Natural killer cell (primary cell): ENCODE measurements at regions not wholly inside any gene's neighbourhood (a gene's known extent, or its start where the extent isn't known, plus 50 kb on each side); places are given as distances from the start of the nearest gene placed in this dataset.
"Not testable (repeated sequence)": the region's sequence is repeated elsewhere in the genome, so short reads cannot be mapped to it uniquely, and the experiment has no call there.

Experiments
- ATAC-seq, 3 donors: fragments of 150-1000 bp in 2 of 3; fragments of 200-7000 bp in 1 of 3; cut with Tn5 transposase; 1 replicate in 1 of 3; 2 replicates in 2 of 3; pipeline ENCODE4 v1.10.0; 2021; ENCODE audit warnings: mild to moderate bottlenecking in 2 of 3, moderate library complexity in 2 of 3
- DNase-seq, 2 donors: peaks; one replicate each; pipeline versions ENCODE4 v3.0.0 to v3.0.0-alpha.2; 2013 to 2021; ENCODE audit warnings: mixed read lengths in 1 of 2
- H3K27ac ChIP-seq: one replicate; pipeline ENCODE4 v1.5.1; 2013; ENCODE audit warnings: mild to moderate bottlenecking, low read length
- H3K27me3 ChIP-seq: one replicate; pipeline ENCODE4 v1.6.1; 2013; ENCODE audit warnings: low read length; ENCODE audit not compliant: control insufficient read depth, insufficient read depth
- H3K36me3 ChIP-seq: one replicate; pipeline ENCODE4 v1.6.1; 2013; ENCODE audit warnings: low read length; ENCODE audit not compliant: control insufficient read depth, insufficient read depth
- H3K4me1 ChIP-seq: one replicate; pipeline ENCODE4 v1.6.1; 2013; ENCODE audit warnings: low read length; ENCODE audit not compliant: control insufficient read depth, insufficient read depth
- H3K4me3 ChIP-seq: one replicate; pipeline ENCODE4 v1.5.1; 2013; ENCODE audit warnings: low read length
- H3K9me3 ChIP-seq: one replicate; pipeline ENCODE4 v1.6.1; 2013; ENCODE audit warnings: low read length; ENCODE audit not compliant: control insufficient read depth, insufficient read depth
- H3K27ac Mint-ChIP-seq, 2 donors: one replicate each; pipeline ENCODE4 v1.8.0; 2022; ENCODE audit warnings: mild to moderate bottlenecking in 2 of 2, mixed read lengths in 2 of 2, moderate library complexity in 1 of 2
- H3K27me3 Mint-ChIP-seq, 2 donors: one replicate each; pipeline ENCODE4 v1.8.0; 2022; ENCODE audit warnings: low read depth in 2 of 2, mixed read lengths in 2 of 2
- H3K36me3 Mint-ChIP-seq: one replicate; pipeline ENCODE4 v1.8.0; 2022; ENCODE audit warnings: mixed read lengths
- H3K4me1 Mint-ChIP-seq, 2 donors: one replicate each; pipeline ENCODE4 v1.8.0; 2022; ENCODE audit warnings: mixed read lengths in 2 of 2
- H3K4me3 Mint-ChIP-seq: one replicate; pipeline ENCODE4 v1.8.0; 2022; ENCODE audit warnings: mild to moderate bottlenecking, moderate library complexity, mixed read lengths
- H3K9me3 Mint-ChIP-seq, 2 donors: one replicate each; pipeline ENCODE4 v1.8.0; 2022; ENCODE audit warnings: mixed read lengths in 2 of 2
- CTCF ChIP-seq: fragments of 200-600 bp; IDR thresholded peaks from one replicate; pipeline ENCODE4 v1.8.0; 2022; ENCODE audit warnings: antibody characterized with exemption
- WGBS: methylation state at CpG from one replicate; pipeline ENCODE4 v1.1.7; 2013; ENCODE audit warnings: missing lambda C conversion rate; ENCODE audit not compliant: insufficient coverage; 5-methylcytosine and 5-hydroxymethylcytosine counted together
- intact Hi-C: fragments of 100-400 bp; cut with micrococcal nuclease; formaldehyde crosslinking; loops from one replicate; pipeline ENCODE4 v1.14.2; 2022

GRCh38 chr2:208892203-208892602, 485.6 kb downstream of the PTH2R start:
- Mint-ChIP-seq H3K36me3 (no peaks in the 10 kb centered on the region), H3K4me3 (no peak overlapping the region), H3K27ac (no peak overlapping the region), H3K9me3 (peaks cover 6 to 25% of the 10 kb centered on the region in 2 donors), H3K27me3 (no peaks in the 10 kb centered on the region), H3K4me1 (no peaks in the 10 kb centered on the region)
- Histone ChIP-seq H3K4me1 (no peaks in the 10 kb centered on the region), H3K4me3 (no peak overlapping the region), H3K27me3 (no peaks in the 10 kb centered on the region), H3K9me3 (no peaks in the 10 kb centered on the region), H3K27ac (no peak overlapping the region), H3K36me3 (no peaks in the 10 kb centered on the region)
- no peak for DNase-seq
- no peak for TF ChIP-seq CTCF
- no peak for ATAC-seq
- intact Hi-C loops: no loop called here

GRCh38 chr2:208906330-208906729, 499.7 kb downstream of the PTH2R start:
- intact Hi-C loops: no loop called here
- Mint-ChIP-seq H3K36me3 (no peaks in the 10 kb centered on the region), H3K27me3 (no peaks in the 10 kb centered on the region), H3K27ac (no peak overlapping the region), H3K4me1 (no peaks in the 10 kb centered on the region), H3K4me3 (no peak overlapping the region), H3K9me3 (peaks cover 7 to 8% of the 10 kb centered on the region in 2 donors)
- Histone ChIP-seq H3K4me3 (no peak overlapping the region), H3K27ac (no peak overlapping the region), H3K36me3 (no peaks in the 10 kb centered on the region), H3K27me3 (no peaks in the 10 kb centered on the region), H3K9me3 (no peaks in the 10 kb centered on the region), H3K4me1 (no peaks in the 10 kb centered on the region)
- no peak for TF ChIP-seq CTCF
- ATAC-seq: no peak
- DNase-seq: no peak
- WGBS: no CpG with 5 or more reads among the region's 1 CpG

- no peak for DNase-seq
- H3K36me3 ChIP-seq: no peaks in the 10 kb centered on the region
- no peaks in the 10 kb centered on the region for H3K27me3 ChIP-seq
- H3K4me1 ChIP-seq: no peaks in the 10 kb centered on the region
- WGBS: 97% methylated on average over 4 of the region's 4 CpGs
- TF ChIP-seq CTCF: no peak
- Mint-ChIP-seq H3K9me3 (peaks cover 11 to 16% of the 10 kb centered on the region in 2 donors), H3K4me1 (no peaks in the 10 kb centered on the region), H3K36me3 (no peaks in the 10 kb centered on the region), H3K27ac (no peak overlapping the region), H3K27me3 (no peaks in the 10 kb centered on the region), H3K4me3 (no peak overlapping the region)
- ATAC-seq: no peak
- no peak overlapping the region for H3K27ac ChIP-seq
- no peaks in the 10 kb centered on the region for H3K9me3 ChIP-seq
- H3K4me3 ChIP-seq: no peak overlapping the region
- intact Hi-C loops: no loop called here
Observed at GRCh38 chr2:208915401-208915800, 508.4 kb upstream of the MAP2 start.

GRCh38 chr2:208916881-208917280, 507.0 kb upstream of the MAP2 start:
- H3K4me1 Mint-ChIP-seq: no peaks in the 10 kb centered on the region
- Histone ChIP-seq H3K27me3 (no peaks in the 10 kb centered on the region), H3K4me3 (no peak overlapping the region), H3K9me3 (no peaks in the 10 kb centered on the region), H3K36me3 (no peaks in the 10 kb centered on the region), H3K4me1 (no peaks in the 10 kb centered on the region), H3K27ac (no peak overlapping the region)
- H3K27me3 Mint-ChIP-seq: no peaks in the 10 kb centered on the region
- DNase-seq (no peak), ATAC-seq (no peak)
- intact Hi-C loops: no loop called here
- H3K27ac Mint-ChIP-seq: no peak overlapping the region
- H3K36me3 Mint-ChIP-seq: no peaks in the 10 kb centered on the region
- H3K4me3 Mint-ChIP-seq: no peak overlapping the region
- H3K9me3 Mint-ChIP-seq: peaks cover 15 to 16% of the 10 kb centered on the region in 2 donors
- WGBS: 62% methylated on average over 2 of the region's 2 CpGs
- no peak for TF ChIP-seq CTCF

GRCh38 chr2:208921358-208921757, 502.5 kb upstream of the MAP2 start:
- H3K27ac Mint-ChIP-seq, H3K36me3 Mint-ChIP-seq, DNase-seq, H3K27me3 ChIP-seq, H3K4me1 ChIP-seq, H3K4me1 Mint-ChIP-seq, H3K4me3 Mint-ChIP-seq, intact Hi-C loops, H3K36me3 ChIP-seq, H3K4me3 ChIP-seq, ATAC-seq, H3K27ac ChIP-seq, H3K9me3 ChIP-seq, H3K27me3 Mint-ChIP-seq: not testable (repeated sequence)
- WGBS: no CpG with 5 or more reads among the region's 1 CpG
- peaks cover 12 to 16% of the 10 kb centered on the region in 2 donors for H3K9me3 Mint-ChIP-seq
